WTC11 (cell line): ENCODE measurements at regions not wholly inside any gene's neighbourhood (a gene's known extent, or its start where the extent isn't known, plus 50 kb on each side); places are given as distances from the start of the nearest gene placed in this dataset.

Experiments
- AR ChIP-seq: fragments of 250-450 bp; sonication (Bioruptor Pico); IDR thresholded peaks from 2 replicates; pipeline ENCODE4 v1.9.0; 2021; ENCODE audit warnings: mild to moderate bottlenecking
- ARID4B ChIP-seq: sonication (generic); formaldehyde crosslinking; IDR thresholded peaks from 2 replicates; pipeline ENCODE4 v1.8.0; 2023; ENCODE audit warnings: missing genetic modification reagents, mild to moderate bottlenecking, borderline replicate concordance
- ATF6 ChIP-seq: sonication (generic); formaldehyde crosslinking; IDR thresholded peaks from 2 replicates; pipeline ENCODE4 v1.8.1; 2023; ENCODE audit warnings: mild to moderate bottlenecking, missing genetic modification reagents
- CTCF ChIP-seq: fragments of 200-600 bp; IDR thresholded peaks from 2 replicates; pipeline ENCODE4 v1.8.0; 2022; ENCODE audit warnings: antibody characterized with exemption
- ETV6 ChIP-seq: sonication (generic); formaldehyde crosslinking; IDR thresholded peaks from 2 replicates; pipeline ENCODE4 v1.8.1; 2022; ENCODE audit warnings: mild to moderate bottlenecking, missing genetic modification reagents
- FOXK1 ChIP-seq: sonication (generic); formaldehyde crosslinking; IDR thresholded peaks from 2 replicates; pipeline ENCODE4 v1.8.0; 2022; ENCODE audit warnings: mild to moderate bottlenecking, moderate library complexity, missing genetic modification reagents
- GTF2I ChIP-seq: fragments of 250-450 bp; sonication (Bioruptor Pico); conservative IDR thresholded peaks from 2 replicates; pipeline ENCODE4 v1.4.0; 2021; ENCODE audit warnings: mild to moderate bottlenecking
- JUN ChIP-seq: sonication (generic); formaldehyde crosslinking; IDR thresholded peaks from 2 replicates; pipeline ENCODE4 v1.8.0; 2023; ENCODE audit warnings: mild to moderate bottlenecking, missing genetic modification reagents
- MLX ChIP-seq: sonication (generic); formaldehyde crosslinking; IDR thresholded peaks from 2 replicates; pipeline ENCODE4 v1.8.1; 2023; ENCODE audit warnings: mild to moderate bottlenecking, missing genetic modification reagents, moderate library complexity
- PRDM15 ChIP-seq: sonication (generic); formaldehyde crosslinking; IDR thresholded peaks from 2 replicates; pipeline ENCODE4 v1.8.0; 2022; ENCODE audit warnings: missing genetic modification reagents
- PRRX2 ChIP-seq: fragments of 250-450 bp; sonication (Bioruptor Pico); IDR thresholded peaks from 2 replicates; pipeline ENCODE4 v1.8.0; 2021; ENCODE audit warnings: mild to moderate bottlenecking
- SMAD3 ChIP-seq: sonication (generic); formaldehyde crosslinking; IDR thresholded peaks from 2 replicates; pipeline ENCODE4 v1.8.0; 2022; ENCODE audit warnings: missing genetic modification reagents, mild to moderate bottlenecking, borderline replicate concordance
- USF2 ChIP-seq: sonication (generic); formaldehyde crosslinking; IDR thresholded peaks from 2 replicates; pipeline ENCODE4 v1.8.1; 2023; ENCODE audit warnings: mild to moderate bottlenecking, missing genetic modification reagents, moderate library complexity
- ZBTB43 ChIP-seq: sonication (generic); formaldehyde crosslinking; IDR thresholded peaks from 2 replicates; pipeline ENCODE4 v1.8.1; 2023; ENCODE audit warnings: mild to moderate bottlenecking, missing genetic modification reagents
- ZNF416 ChIP-seq: fragments of 250-450 bp; sonication (Bioruptor Pico); IDR thresholded peaks from 2 replicates; pipeline ENCODE4 v1.9.0; 2021; ENCODE audit warnings: mild to moderate bottlenecking, inconsistent platforms

- TF ChIP-seq MLX (CRISPR knock-in tag) (no peak), ZNF416 (CRISPR knock-in tag) (no peak), ARID4B (CRISPR knock-in tag) (peak; percentile 56; the same call in 1 of the 2 replicates), USF2 (CRISPR knock-in tag) (peak; percentile 76), AR (CRISPR knock-in tag) (no peak), CTCF (no peak), SMAD3 (CRISPR knock-in tag) (no peak), PRDM15 (CRISPR knock-in tag) (no peak), ZBTB43 (CRISPR knock-in tag) (0 out of 2 replicates have a peak, but pooled peaks have one; percentile 35), ETV6 (CRISPR knock-in tag) (peak; percentile 92), GTF2I (CRISPR knock-in tag) (no peak), JUN (CRISPR knock-in tag) (0 out of 2 replicates have a peak, but pooled peaks have one; percentile 22), ATF6 (CRISPR knock-in tag) (no peak), PRRX2 (CRISPR knock-in tag) (no peak), FOXK1 (CRISPR knock-in tag) (peak; percentile 78)
- TF ChIP-seq, all 79 proteins: peak for 25
These were observed 203.7 kb downstream of the ABHD5 start (continued) for GRCh38 chr3:43894176-43895049.
